Parathyroid adenoma (tissue), 2 donors: ENCODE measurements at regions not wholly inside any gene's neighbourhood (a gene's known extent, or its start where the extent isn't known, plus 50 kb on each side); places are given as distances from the start of the nearest gene placed in this dataset.

Experiments used
- H2AFZ ChIP-seq: fragments of 300-600 bp; sonication (generic); one replicate; pipeline ENCODE4 v1.7.0; 2017; ENCODE audit warnings: antibody characterized with exemption, mild to moderate bottlenecking
- H3K27ac ChIP-seq: fragments of 300-600 bp; sonication (generic); one replicate; pipeline ENCODE4 v1.7.0; 2017
- H3K27me3 ChIP-seq: fragments of 300-600 bp; sonication (generic); one replicate; pipeline ENCODE4 v1.7.0; 2017; ENCODE audit warnings: low read length; ENCODE audit not compliant: control insufficient read depth, insufficient read depth
- H3K36me3 ChIP-seq: fragments of 300-600 bp; sonication (generic); one replicate; pipeline ENCODE4 v1.7.0; 2017; ENCODE audit warnings: low read length; ENCODE audit not compliant: control insufficient read depth, insufficient read depth
- H3K4me1 ChIP-seq: fragments of 300-600 bp; sonication (generic); one replicate; pipeline ENCODE4 v1.7.0; 2017; ENCODE audit warnings: control low read depth
- H3K4me2 ChIP-seq: fragments of 300-600 bp; sonication (generic); one replicate; pipeline ENCODE4 v1.7.0; 2017; ENCODE audit warnings: low read length
- H3K4me3 ChIP-seq: fragments of 300-600 bp; sonication (generic); one replicate; pipeline ENCODE4 v1.7.0; 2017; ENCODE audit warnings: low read depth, low read length
- H3K79me2 ChIP-seq: fragments of 300-600 bp; sonication (generic); one replicate; pipeline ENCODE4 v1.7.0; 2017; ENCODE audit warnings: control low read depth
- H3K9ac ChIP-seq: fragments of 300-600 bp; sonication (generic); one replicate; pipeline ENCODE4 v1.7.0; 2017; ENCODE audit warnings: mild to moderate bottlenecking
- H3K9me3 ChIP-seq: fragments of 300-600 bp; sonication (generic); one replicate; pipeline ENCODE4 v1.7.0; 2017; ENCODE audit warnings: low read length; ENCODE audit not compliant: control insufficient read depth
- TF ChIP-seq, protein P1 (sequence below): fragments of 300-600 bp; sonication (generic); IDR thresholded peaks from one replicate; pipeline ENCODE4 v1.7.0; 2017; ENCODE audit warnings: antibody characterized with exemption, mild to moderate bottlenecking
- donor health status: primary hyperparathyroidism.

DNA sequence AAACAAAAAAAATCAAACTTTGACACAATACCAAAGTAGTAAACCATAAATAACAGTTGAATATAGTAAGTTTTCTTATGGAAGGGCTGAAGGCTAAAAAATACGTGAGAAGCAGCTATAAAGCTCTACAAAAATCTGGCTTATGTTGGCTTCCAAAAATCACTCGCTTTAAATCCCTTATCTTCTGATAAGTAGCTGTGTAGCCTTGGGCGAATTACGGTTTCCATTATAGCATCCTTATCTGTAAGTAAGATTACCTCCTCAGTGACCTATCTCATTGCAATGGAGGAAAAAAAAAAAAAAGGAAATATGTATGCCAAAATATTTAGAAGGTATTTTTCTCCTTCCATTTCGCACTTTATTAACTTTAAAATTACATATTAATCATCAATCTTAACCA, 348.6 kb downstream of the PLOD2 start:
- no peaks in the 10 kb centered on the region for H3K9me3 ChIP-seq
- H3K4me3 ChIP-seq: no peak overlapping the region
- H3K27me3 ChIP-seq: no peaks in the 10 kb centered on the region
- H3K36me3 ChIP-seq: no peaks in the 10 kb centered on the region
- TF ChIP-seq, protein P1, sequence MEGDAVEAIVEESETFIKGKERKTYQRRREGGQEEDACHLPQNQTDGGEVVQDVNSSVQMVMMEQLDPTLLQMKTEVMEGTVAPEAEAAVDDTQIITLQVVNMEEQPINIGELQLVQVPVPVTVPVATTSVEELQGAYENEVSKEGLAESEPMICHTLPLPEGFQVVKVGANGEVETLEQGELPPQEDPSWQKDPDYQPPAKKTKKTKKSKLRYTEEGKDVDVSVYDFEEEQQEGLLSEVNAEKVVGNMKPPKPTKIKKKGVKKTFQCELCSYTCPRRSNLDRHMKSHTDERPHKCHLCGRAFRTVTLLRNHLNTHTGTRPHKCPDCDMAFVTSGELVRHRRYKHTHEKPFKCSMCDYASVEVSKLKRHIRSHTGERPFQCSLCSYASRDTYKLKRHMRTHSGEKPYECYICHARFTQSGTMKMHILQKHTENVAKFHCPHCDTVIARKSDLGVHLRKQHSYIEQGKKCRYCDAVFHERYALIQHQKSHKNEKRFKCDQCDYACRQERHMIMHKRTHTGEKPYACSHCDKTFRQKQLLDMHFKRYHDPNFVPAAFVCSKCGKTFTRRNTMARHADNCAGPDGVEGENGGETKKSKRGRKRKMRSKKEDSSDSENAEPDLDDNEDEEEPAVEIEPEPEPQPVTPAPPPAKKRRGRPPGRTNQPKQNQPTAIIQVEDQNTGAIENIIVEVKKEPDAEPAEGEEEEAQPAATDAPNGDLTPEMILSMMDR: no peak
- no peaks in the 10 kb centered on the region for H3K79me2 ChIP-seq
- H3K4me2 ChIP-seq: no peak overlapping the region
- no peaks in the 10 kb centered on the region for H3K4me1 ChIP-seq
- no peak overlapping the region for H3K27ac ChIP-seq
- H3K9ac ChIP-seq: no peak overlapping the region
- no peak overlapping the region for H2AFZ ChIP-seq

DNA sequence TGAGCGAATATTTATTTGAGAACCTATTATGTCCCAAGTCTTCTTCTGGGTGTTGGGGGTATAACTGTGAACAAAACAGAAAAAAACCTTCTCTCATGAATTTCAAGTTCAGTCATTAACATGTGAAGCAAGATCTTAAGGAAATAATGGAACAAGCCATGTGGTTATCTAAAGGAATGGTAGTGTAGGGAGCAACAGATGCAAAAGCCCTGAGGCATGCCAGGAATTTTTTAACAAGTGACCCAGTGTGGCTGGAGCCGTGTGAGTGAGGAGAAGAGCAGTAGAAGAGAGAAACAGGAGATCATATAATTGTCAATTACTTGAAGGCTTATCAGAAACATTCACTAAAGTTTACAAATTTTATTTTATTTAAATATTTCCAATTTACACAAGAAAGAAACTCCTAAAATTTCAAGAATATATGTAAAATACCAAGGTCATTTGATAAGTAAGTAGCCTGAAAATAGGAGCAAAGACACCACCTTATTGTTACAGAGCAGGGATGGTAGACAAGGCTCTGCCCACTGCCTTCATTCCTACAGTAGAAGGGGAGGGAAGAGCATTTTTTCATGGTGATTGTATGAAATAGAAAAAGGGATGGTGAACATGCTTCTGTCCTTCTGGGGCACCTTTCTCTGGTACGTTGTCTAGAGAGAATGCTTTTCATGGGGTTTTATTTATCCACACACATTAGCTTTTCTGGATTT, 345.1 kb downstream of the PLOD2 start:
- Histone ChIP-seq H3K27me3 (no peaks in the 10 kb centered on the region), H3K4me3 (no peak overlapping the region), H3K79me2 (no peaks in the 10 kb centered on the region), H3K9ac (no peak overlapping the region), H3K27ac (no peak overlapping the region), H2AFZ (no peak overlapping the region), H3K4me1 (no peaks in the 10 kb centered on the region), H3K36me3 (no peaks in the 10 kb centered on the region), H3K9me3 (no peaks in the 10 kb centered on the region), H3K4me2 (no peak overlapping the region)
- TF ChIP-seq, protein P1: no peak

DNA sequence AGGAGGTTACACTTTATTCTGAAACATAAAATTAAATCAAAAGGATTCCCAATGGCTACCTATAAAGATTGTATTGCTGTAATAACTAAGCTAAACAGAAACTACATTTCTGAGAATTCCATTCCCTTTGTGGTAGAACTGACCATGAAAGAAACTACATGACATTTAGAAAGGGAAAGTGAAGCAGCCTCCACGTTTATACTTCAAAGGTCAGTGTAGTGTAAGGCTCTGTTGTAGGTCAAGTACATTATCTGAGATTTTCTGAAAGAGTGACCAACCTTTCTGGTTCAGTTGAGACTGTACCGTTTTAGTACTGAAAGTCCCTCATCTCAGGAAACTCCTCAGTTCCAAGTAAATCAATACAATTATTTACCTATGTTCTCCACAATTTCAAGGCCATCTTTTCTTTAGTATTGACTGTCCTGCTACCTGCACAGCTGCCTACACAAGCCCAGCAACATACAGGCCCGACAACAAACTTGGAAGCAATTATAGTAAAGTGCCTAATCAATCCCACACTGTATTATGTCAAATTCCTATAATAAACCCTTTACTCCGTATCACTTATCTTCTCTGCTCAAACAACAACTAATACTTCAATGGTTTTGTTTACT, 343.0 kb downstream of the PLOD2 start:
- no peak overlapping the region for H2AFZ ChIP-seq
- no peaks in the 10 kb centered on the region for H3K4me1 ChIP-seq
- H3K9ac ChIP-seq: no peak overlapping the region
- no peak overlapping the region for H3K27ac ChIP-seq
- H3K4me2 ChIP-seq: no peak overlapping the region
- no peak overlapping the region for H3K4me3 ChIP-seq
- no peaks in the 10 kb centered on the region for H3K79me2 ChIP-seq
- no peaks in the 10 kb centered on the region for H3K27me3 ChIP-seq
- no peaks in the 10 kb centered on the region for H3K9me3 ChIP-seq
- TF ChIP-seq, protein P1: no peak
- H3K36me3 ChIP-seq: no peaks in the 10 kb centered on the region

- Histone ChIP-seq H3K36me3 (no peaks in the 10 kb centered on the region), H3K27me3 (no peaks in the 10 kb centered on the region), H3K27ac (no peak overlapping the region), H3K9ac (no peak overlapping the region), H2AFZ (no peak overlapping the region), H3K4me2 (no peak overlapping the region), H3K79me2 (no peaks in the 10 kb centered on the region), H3K4me3 (no peak overlapping the region), H3K4me1 (no peaks in the 10 kb centered on the region), H3K9me3 (no peaks in the 10 kb centered on the region)
- TF ChIP-seq, protein P1: no peak
Measured at GRCh38 chr3:145820170-145820569, 340.8 kb downstream of the PLOD2 start.
